Parathyroid adenoma (tissue), 2 donors: ENCODE measurements at regions not wholly inside any gene's neighbourhood (a gene's known extent, or its start where the extent isn't known, plus 50 kb on each side); places are given as distances from the start of the nearest gene placed in this dataset.

ENCODE experiments used
- H2AFZ ChIP-seq: fragments of 300-600 bp; sonication (generic); one replicate; pipeline ENCODE4 v1.7.0; 2017; ENCODE audit warnings: antibody characterized with exemption, mild to moderate bottlenecking
- H3K27ac ChIP-seq: fragments of 300-600 bp; sonication (generic); one replicate; pipeline ENCODE4 v1.7.0; 2017
- H3K27me3 ChIP-seq: fragments of 300-600 bp; sonication (generic); one replicate; pipeline ENCODE4 v1.7.0; 2017; ENCODE audit warnings: low read length; ENCODE audit not compliant: control insufficient read depth, insufficient read depth
- H3K36me3 ChIP-seq: fragments of 300-600 bp; sonication (generic); one replicate; pipeline ENCODE4 v1.7.0; 2017; ENCODE audit warnings: low read length; ENCODE audit not compliant: control insufficient read depth, insufficient read depth
- H3K4me1 ChIP-seq: fragments of 300-600 bp; sonication (generic); one replicate; pipeline ENCODE4 v1.7.0; 2017; ENCODE audit warnings: control low read depth
- H3K4me2 ChIP-seq: fragments of 300-600 bp; sonication (generic); one replicate; pipeline ENCODE4 v1.7.0; 2017; ENCODE audit warnings: low read length
- H3K4me3 ChIP-seq: fragments of 300-600 bp; sonication (generic); one replicate; pipeline ENCODE4 v1.7.0; 2017; ENCODE audit warnings: low read depth, low read length
- H3K79me2 ChIP-seq: fragments of 300-600 bp; sonication (generic); one replicate; pipeline ENCODE4 v1.7.0; 2017; ENCODE audit warnings: control low read depth
- H3K9ac ChIP-seq: fragments of 300-600 bp; sonication (generic); one replicate; pipeline ENCODE4 v1.7.0; 2017; ENCODE audit warnings: mild to moderate bottlenecking
- H3K9me3 ChIP-seq: fragments of 300-600 bp; sonication (generic); one replicate; pipeline ENCODE4 v1.7.0; 2017; ENCODE audit warnings: low read length; ENCODE audit not compliant: control insufficient read depth
- TF ChIP-seq, protein P1 (sequence below): fragments of 300-600 bp; sonication (generic); IDR thresholded peaks from one replicate; pipeline ENCODE4 v1.7.0; 2017; ENCODE audit warnings: antibody characterized with exemption, mild to moderate bottlenecking
- donor health status: primary hyperparathyroidism.

DNA sequence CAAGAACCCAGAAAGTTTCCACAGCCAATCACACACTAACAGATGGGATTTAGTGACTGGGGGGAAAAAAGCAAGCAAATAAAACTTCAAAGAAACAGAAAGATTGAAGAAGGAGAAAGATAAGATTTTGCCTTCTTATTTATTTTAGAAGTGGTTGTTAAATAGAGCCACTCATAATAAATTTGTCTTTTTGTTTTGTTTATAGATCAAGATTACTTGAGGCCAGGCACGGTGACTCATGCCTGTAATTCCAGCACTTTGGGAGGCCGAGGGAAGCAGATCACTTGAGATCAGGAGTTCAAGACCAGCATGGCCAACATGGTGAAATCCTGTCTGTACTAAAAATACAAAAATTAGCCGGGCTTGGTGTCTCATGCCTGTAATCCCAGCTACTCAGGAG, 94.9 kb upstream of the RANBP3L start:
- Histone ChIP-seq H3K4me3 (no peak overlapping the region), H3K27ac (no peak overlapping the region), H3K9ac (no peak overlapping the region), H3K79me2 (no peaks in the 10 kb centered on the region), H2AFZ (no peak overlapping the region), H3K4me1 (no peaks in the 10 kb centered on the region), H3K36me3 (no peaks in the 10 kb centered on the region), H3K4me2 (no peak overlapping the region), H3K27me3 (no peaks in the 10 kb centered on the region), H3K9me3 (no peaks in the 10 kb centered on the region)
- TF ChIP-seq, protein P1, sequence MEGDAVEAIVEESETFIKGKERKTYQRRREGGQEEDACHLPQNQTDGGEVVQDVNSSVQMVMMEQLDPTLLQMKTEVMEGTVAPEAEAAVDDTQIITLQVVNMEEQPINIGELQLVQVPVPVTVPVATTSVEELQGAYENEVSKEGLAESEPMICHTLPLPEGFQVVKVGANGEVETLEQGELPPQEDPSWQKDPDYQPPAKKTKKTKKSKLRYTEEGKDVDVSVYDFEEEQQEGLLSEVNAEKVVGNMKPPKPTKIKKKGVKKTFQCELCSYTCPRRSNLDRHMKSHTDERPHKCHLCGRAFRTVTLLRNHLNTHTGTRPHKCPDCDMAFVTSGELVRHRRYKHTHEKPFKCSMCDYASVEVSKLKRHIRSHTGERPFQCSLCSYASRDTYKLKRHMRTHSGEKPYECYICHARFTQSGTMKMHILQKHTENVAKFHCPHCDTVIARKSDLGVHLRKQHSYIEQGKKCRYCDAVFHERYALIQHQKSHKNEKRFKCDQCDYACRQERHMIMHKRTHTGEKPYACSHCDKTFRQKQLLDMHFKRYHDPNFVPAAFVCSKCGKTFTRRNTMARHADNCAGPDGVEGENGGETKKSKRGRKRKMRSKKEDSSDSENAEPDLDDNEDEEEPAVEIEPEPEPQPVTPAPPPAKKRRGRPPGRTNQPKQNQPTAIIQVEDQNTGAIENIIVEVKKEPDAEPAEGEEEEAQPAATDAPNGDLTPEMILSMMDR, result no peak

DNA sequence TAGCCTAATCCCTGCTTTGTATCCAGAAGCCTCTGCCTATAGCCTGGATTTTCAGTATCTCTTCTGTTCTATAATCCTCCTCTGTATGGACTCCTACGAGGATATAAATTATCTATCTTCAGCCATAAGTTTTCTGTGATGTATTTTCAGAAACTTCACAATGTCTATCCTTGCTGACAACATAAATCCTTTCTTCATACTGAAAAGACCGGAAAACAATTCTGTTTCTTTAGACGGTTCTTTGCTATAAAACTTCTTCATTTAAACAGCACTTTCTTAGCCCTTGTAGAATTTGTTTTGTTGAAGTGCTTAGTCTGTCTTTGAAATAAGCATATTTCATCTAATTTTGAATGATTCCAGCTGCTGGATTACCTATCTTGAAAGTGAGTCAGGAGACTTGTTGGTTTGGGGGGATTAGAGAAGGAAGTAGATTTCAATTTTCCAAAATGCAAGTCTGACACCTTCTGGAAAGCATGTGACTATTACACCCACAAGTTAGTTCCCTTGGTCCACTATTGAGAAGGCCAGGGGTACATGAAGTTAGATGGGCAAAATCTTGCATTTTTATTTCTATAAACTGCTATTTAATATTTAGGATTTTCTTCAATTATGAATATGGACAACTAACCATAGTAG, 96.3 kb upstream of the RANBP3L start:
- H3K4me2 ChIP-seq, result no peak overlapping the region
- H3K79me2 ChIP-seq, result no peaks in the 10 kb centered on the region
- no peaks in the 10 kb centered on the region for H3K4me1 ChIP-seq
- H3K27me3 ChIP-seq, result no peaks in the 10 kb centered on the region
- no peak overlapping the region for H2AFZ ChIP-seq
- no peaks in the 10 kb centered on the region for H3K9me3 ChIP-seq
- no peak overlapping the region for H3K4me3 ChIP-seq
- H3K36me3 ChIP-seq, result no peaks in the 10 kb centered on the region
- no peak overlapping the region for H3K27ac ChIP-seq
- TF ChIP-seq, protein P1, result no peak
- no peak overlapping the region for H3K9ac ChIP-seq

DNA sequence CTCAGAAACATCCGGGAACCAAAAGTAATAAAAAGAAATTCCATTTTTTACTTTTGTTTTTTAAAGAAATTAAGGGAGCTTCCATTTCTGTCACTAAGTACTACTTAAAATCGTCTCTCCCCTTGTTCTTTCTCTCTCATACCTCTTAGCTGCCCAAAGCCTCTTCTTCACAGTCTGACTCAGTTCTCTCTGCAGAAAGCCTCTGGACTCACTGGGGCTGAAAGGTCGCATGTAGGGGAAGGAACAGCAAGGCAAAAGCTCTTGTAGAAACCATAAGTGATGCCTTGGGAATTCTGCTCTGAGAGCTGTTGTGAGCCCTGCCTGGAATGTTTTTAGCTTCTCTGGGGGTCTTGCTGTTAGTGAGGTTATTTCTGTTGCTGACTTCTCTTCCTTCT, 100.8 kb upstream of the RANBP3L start:
- Histone ChIP-seq H3K36me3 (no peaks in the 10 kb centered on the region), H3K4me1 (no peaks in the 10 kb centered on the region), H3K4me2 (no peak overlapping the region), H3K4me3 (no peak overlapping the region), H3K9ac (no peak overlapping the region), H3K79me2 (no peaks in the 10 kb centered on the region), H2AFZ (no peak overlapping the region), H3K9me3 (no peaks in the 10 kb centered on the region), H3K27me3 (no peaks in the 10 kb centered on the region), H3K27ac (no peak overlapping the region)
- TF ChIP-seq, protein P1, result no peak

DNA sequence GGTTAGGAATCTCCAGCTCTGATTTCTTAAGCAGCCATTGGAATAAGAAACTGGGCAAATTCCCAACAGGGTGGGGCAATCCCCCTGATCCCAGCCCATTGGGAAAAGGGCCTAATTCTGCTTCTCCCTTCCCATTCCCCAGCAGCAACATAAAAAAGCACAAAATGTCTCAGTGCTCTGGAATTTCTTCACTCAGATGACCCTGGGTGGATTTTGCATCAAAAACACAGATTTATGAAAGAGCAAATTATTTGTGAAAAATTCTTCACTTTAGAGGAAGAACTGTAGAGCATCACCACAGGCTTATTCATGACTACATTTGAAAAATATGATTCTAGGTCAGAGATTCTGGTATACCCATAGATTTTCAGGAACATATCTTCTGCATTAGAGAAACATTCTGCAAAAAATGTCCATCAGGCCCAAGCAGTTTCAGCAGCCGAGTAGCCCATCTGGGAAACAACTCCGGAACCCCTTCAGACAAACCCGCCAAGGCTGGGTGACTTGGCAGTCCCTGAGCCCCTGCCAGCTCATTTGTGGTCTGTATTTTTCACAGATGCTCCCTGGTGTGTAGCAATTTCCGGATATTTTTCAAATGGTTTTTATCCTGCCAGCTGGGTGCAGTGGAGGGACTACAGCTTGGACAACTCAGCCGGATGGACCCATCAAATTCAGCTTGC, 102.1 kb upstream of the RANBP3L start:
- Histone ChIP-seq H3K4me1 (no peaks in the 10 kb centered on the region), H3K4me2 (no peak overlapping the region), H3K27ac (no peak overlapping the region), H2AFZ (no peak overlapping the region), H3K36me3 (no peaks in the 10 kb centered on the region), H3K9me3 (no peaks in the 10 kb centered on the region), H3K79me2 (no peaks in the 10 kb centered on the region), H3K4me3 (no peak overlapping the region), H3K9ac (no peak overlapping the region), H3K27me3 (no peaks in the 10 kb centered on the region)
- TF ChIP-seq, protein P1, result no peak

DNA sequence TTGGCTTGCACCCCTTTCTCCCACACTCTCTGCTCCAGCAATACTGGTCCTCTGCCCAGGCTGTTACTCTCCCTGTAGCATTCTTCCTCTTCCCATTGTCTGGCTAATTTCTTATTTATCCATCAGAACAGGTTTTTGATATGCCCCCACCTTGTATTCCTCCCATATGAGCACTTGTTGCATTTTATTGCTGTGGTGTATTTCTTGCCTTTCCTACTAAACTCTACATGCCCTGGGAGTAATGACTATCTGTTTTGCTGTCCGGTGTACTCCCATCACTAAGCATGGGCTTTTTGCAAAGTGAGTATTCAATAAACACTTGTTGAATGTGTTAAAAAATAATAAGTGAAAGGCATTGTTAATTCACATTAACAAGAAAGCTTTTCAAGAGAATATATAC, 104.3 kb upstream of the RANBP3L start:
- TF ChIP-seq, protein P1, result no peak
- Histone ChIP-seq H2AFZ (no peak overlapping the region), H3K27ac (no peak overlapping the region)

More for the DNA sequence above, 104.3 kb upstream of the RANBP3L start:
- H3K4me2 ChIP-seq, result no peak overlapping the region
- no peak overlapping the region for H3K9ac ChIP-seq
- no peaks in the 10 kb centered on the region for H3K4me1 ChIP-seq
- no peak overlapping the region for H3K4me3 ChIP-seq
- no peaks in the 10 kb centered on the region for H3K79me2 ChIP-seq
- H3K27me3 ChIP-seq, result no peaks in the 10 kb centered on the region
- H3K9me3 ChIP-seq, result no peaks in the 10 kb centered on the region
- no peaks in the 10 kb centered on the region for H3K36me3 ChIP-seq
